Mesenchymal stem cell (in vitro differentiated cells and primary cell): ENCODE measurements at regions not wholly inside any gene's neighbourhood (a gene's known extent, or its start where the extent isn't known, plus 50 kb on each side); places are given as distances from the start of the nearest gene placed in this dataset.

Source experiments
- DNase-seq: peaks from one replicate; pipeline ENCODE4 v3.0.0-alpha.2; 2013
- H2AFZ ChIP-seq: one replicate; pipeline ENCODE4 v1.6.1; 2013; ENCODE audit warnings: low read depth, mild to moderate bottlenecking, control low read depth, inconsistent platforms, low read length, moderate library complexity
- H2AK5ac ChIP-seq: 2 replicates; pipeline ENCODE4 v1.6.1; 2013; ENCODE audit warnings: low read length, moderate library complexity, mild to moderate bottlenecking, inconsistent platforms; ENCODE audit not compliant: severe bottlenecking
- H2BK120ac ChIP-seq: one replicate; pipeline ENCODE4 v1.6.1; 2013; ENCODE audit warnings: low read depth, mild to moderate bottlenecking, inconsistent platforms, low read length, moderate library complexity
- H2BK12ac ChIP-seq, 2 experiments: one replicate each; pipeline ENCODE4 v1.6.1; 2013; ENCODE audit warnings: inconsistent platforms in 2 of 2, low read length in 2 of 2, mild to moderate bottlenecking in 2 of 2, moderate library complexity in 2 of 2, control low read depth in 1 of 2
- H2BK15ac ChIP-seq: one replicate; pipeline ENCODE4 v1.6.1; 2013; ENCODE audit warnings: mild to moderate bottlenecking, low read depth, inconsistent platforms; ENCODE audit not compliant: poor library complexity, severe bottlenecking
- H2BK5ac ChIP-seq: 2 replicates; pipeline ENCODE4 v1.6.1; 2013; ENCODE audit warnings: low read depth, mild to moderate bottlenecking, low read length, control low read depth, inconsistent platforms; ENCODE audit not compliant: poor library complexity, severe bottlenecking
- H3K14ac ChIP-seq, 2 experiments: one replicate each; pipeline ENCODE4 v1.6.1; 2013; ENCODE audit warnings: inconsistent platforms in 2 of 2, low read length in 2 of 2, control low read depth in 1 of 2, mild to moderate bottlenecking in 1 of 2, moderate library complexity in 1 of 2
- H3K18ac ChIP-seq, 2 experiments: one replicate each; pipeline ENCODE4 v1.6.1; 2013; ENCODE audit warnings: inconsistent platforms in 2 of 2, low read length in 2 of 2, control low read depth in 1 of 2, low read depth in 1 of 2, mild to moderate bottlenecking in 1 of 2
- H3K23ac ChIP-seq, 2 experiments: one replicate each; pipeline ENCODE4 v1.6.1; 2013; ENCODE audit warnings: inconsistent platforms in 2 of 2, low read length in 2 of 2, mild to moderate bottlenecking in 2 of 2, moderate library complexity in 2 of 2, control low read depth in 1 of 2
- H3K27ac ChIP-seq: 2 replicates; pipeline ENCODE4 v1.5.1; 2013; ENCODE audit warnings: mild to moderate bottlenecking, moderate library complexity, low read length, control low read depth, inconsistent platforms; ENCODE audit not compliant: poor library complexity, severe bottlenecking
- H3K27me3 ChIP-seq, 2 experiments: 2 replicates each; pipeline versions ENCODE4 v1.6.1 to v1.7.0; 2013; ENCODE audit warnings: low read length in 2 of 2, mild to moderate bottlenecking in 2 of 2, moderate library complexity in 2 of 2, control low read depth in 1 of 2, inconsistent platforms in 1 of 2; ENCODE audit not compliant: control insufficient read depth in 1 of 2, insufficient read depth in 1 of 2
- H3K36me3 ChIP-seq, 2 experiments: 2 replicates each; pipeline versions ENCODE4 v1.6.1 to v1.7.0; 2013; ENCODE audit warnings: low read length in 2 of 2, control low read depth in 1 of 2, inconsistent platforms in 1 of 2, low read depth in 1 of 2, mild to moderate bottlenecking in 1 of 2; ENCODE audit not compliant: insufficient read depth in 2 of 2, control insufficient read depth in 1 of 2
- H3K4ac ChIP-seq, 2 experiments: one replicate each; pipeline ENCODE4 v1.6.1; 2013; ENCODE audit warnings: inconsistent platforms in 2 of 2, low read length in 2 of 2, mild to moderate bottlenecking in 2 of 2, moderate library complexity in 2 of 2, control low read depth in 1 of 2, low read depth in 1 of 2
- H3K4me1 ChIP-seq: 2 replicates; pipeline ENCODE4 v1.6.1; 2013; ENCODE audit warnings: low read depth, low read length, control low read depth; ENCODE audit not compliant: control insufficient read depth, insufficient read depth
- H3K4me2 ChIP-seq: 2 replicates; pipeline ENCODE4 v1.6.1; 2013; ENCODE audit warnings: low read length, mild to moderate bottlenecking, inconsistent platforms; ENCODE audit not compliant: poor library complexity, severe bottlenecking
- H3K4me3 ChIP-seq, 2 experiments: 2 replicates each; pipeline versions ENCODE4 v1.5.1 to v1.7.0; 2013; ENCODE audit warnings: low read length in 2 of 2, mild to moderate bottlenecking in 2 of 2, control low read depth in 1 of 2, low read depth in 1 of 2; ENCODE audit not compliant: insufficient read depth in 1 of 2
- H3K79me1 ChIP-seq: replicated peaks from 2 replicates; pipeline ENCODE4 v1.6.1; 2013; ENCODE audit warnings: mild to moderate bottlenecking, control low read depth, low read length, inconsistent platforms; ENCODE audit not compliant: poor library complexity, severe bottlenecking
- H3K9ac ChIP-seq: 2 replicates; pipeline ENCODE4 v1.7.0; 2013; ENCODE audit warnings: mild to moderate bottlenecking, low read length, moderate library complexity
- H3K9me3 ChIP-seq: 2 replicates; pipeline ENCODE4 v1.7.0; 2013; ENCODE audit warnings: mild to moderate bottlenecking, low read length; ENCODE audit not compliant: control insufficient read depth
- H4K8ac ChIP-seq: one replicate; pipeline ENCODE4 v1.6.1; 2013; ENCODE audit warnings: inconsistent platforms, mild to moderate bottlenecking, low read length, moderate library complexity
- H4K91ac ChIP-seq: one replicate; pipeline ENCODE4 v1.6.1; 2013; ENCODE audit warnings: mild to moderate bottlenecking, low read length, inconsistent platforms
- WGBS: methylation state at CpG from one replicate; pipeline ENCODE4 v1.1.7; 2013; ENCODE audit warnings: mixed read lengths; 5-methylcytosine and 5-hydroxymethylcytosine counted together

DNA sequence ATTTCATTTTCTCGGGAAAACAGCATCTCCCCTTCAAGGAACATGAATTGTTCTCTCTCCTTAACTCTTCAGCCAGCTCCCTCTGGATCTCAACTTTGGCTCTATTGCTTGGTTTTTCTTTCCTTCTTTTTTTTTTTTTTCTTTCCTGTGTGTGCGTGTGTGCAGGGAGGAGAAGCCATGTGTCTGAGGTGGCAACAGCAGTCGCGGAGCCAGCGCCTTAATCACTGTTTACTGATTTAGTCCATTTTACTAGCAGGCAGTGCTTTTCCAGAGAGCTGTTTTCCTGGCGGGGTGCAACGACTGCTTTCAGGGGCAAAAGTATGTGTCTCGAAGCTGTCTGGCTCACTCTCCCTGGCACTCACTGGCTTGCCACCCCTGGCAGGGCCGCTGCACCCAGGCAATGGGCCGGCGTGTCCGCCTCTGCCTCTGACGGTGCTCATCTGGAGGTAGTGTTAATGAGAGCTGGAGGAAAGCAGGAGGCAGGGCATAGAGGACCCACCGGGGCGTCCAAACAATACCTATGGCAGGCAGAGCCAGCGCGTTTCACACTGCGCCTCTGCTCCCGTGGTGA is 835.4 kb upstream of the NR2F2 start:
- H2BK5ac ChIP-seq = no peak overlapping the region
- no peak overlapping the region for H3K18ac ChIP-seq
- H3K14ac ChIP-seq = no peak overlapping the region
- no peak overlapping the region for H3K27ac ChIP-seq
- H3K23ac ChIP-seq = no peak overlapping the region
- H2AK5ac ChIP-seq = no peak overlapping the region
- no peaks in the 10 kb centered on the region for H3K79me1 ChIP-seq
- peak overlapping the region; percentile 1 for H3K9ac ChIP-seq
- no peak overlapping the region for H2AFZ ChIP-seq
- no peak overlapping the region for H2BK120ac ChIP-seq
- 86% methylated on average over 18 of the region's 19 CpGs for WGBS
- peaks cover 3% of the 10 kb centered on the region for H3K4me1 ChIP-seq
- H2BK12ac ChIP-seq = no peak overlapping the region
- no peaks in the 10 kb centered on the region for H3K36me3 ChIP-seq
- no peak overlapping the region for H2BK15ac ChIP-seq
- H3K4me3 ChIP-seq = no peak overlapping the region
- H3K27me3 ChIP-seq = no peaks in the 10 kb centered on the region
- no peak overlapping the region for H3K4me2 ChIP-seq
- DNase-seq = no peak
- no peak overlapping the region for H4K91ac ChIP-seq
- H3K9me3 ChIP-seq = no peaks in the 10 kb centered on the region
- no peak overlapping the region for H4K8ac ChIP-seq
- no peak overlapping the region for H3K4ac ChIP-seq

DNA sequence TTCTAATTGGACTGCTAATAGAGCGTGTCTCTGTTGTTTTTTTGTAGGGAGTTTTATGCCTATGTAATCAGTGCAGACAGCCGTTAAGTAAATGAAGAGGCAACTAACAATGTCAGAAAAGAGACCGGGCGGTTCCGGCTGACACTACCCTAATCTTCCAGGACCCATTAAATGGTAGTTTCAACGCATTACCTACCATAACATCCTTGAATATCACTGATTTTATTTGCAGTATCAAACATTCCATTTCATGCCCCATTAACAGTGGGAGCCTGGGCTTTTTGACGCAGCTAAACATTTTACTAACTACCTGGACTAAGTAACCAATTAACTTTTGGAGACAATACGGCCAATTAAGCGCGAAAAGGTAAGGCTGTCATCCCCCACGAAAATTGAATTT is 832.9 kb upstream of the NR2F2 start:
- Histone ChIP-seq H4K8ac (no peak overlapping the region), H2BK15ac (peak overlapping the region; percentile 13), H3K4me1 (no peaks in the 10 kb centered on the region)

DNA sequence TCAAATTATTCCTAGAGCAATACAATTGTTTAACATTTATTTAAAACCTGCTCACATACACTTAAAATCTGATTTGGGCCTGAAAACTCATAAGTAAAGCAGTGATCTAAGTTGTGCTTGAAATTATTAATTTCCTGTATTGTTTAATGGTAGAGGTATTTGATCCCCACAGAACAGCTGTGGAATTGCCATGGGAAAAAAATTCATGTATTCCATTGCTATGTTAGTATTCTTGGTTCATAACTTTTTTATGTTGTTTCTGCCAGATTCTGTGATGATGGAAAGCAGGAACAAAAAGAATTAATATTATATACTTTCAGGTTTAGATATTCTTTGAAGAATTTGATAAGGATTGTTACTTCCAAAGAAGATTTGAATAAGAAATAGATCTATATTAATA is 831.5 kb upstream of the NR2F2 start:
- Histone ChIP-seq H2BK120ac (no peak overlapping the region), H4K91ac (no peak overlapping the region), H3K36me3 (no peaks in the 10 kb centered on the region), H3K4me3 (no peak overlapping the region), H3K18ac (no peak overlapping the region), H3K9me3 (no peaks in the 10 kb centered on the region), H3K4me2 (no peak overlapping the region), H3K23ac (no peak overlapping the region), H3K4ac (no peak overlapping the region), H2BK5ac (no peak overlapping the region), H2BK12ac (no peak overlapping the region), H3K79me1 (no peaks in the 10 kb centered on the region), H3K27ac (no peak overlapping the region), H2AFZ (no peak overlapping the region), H3K4me1 (no peaks in the 10 kb centered on the region), H2AK5ac (no peak overlapping the region), H2BK15ac (no peak overlapping the region), H4K8ac (no peak overlapping the region), H3K14ac (no peak overlapping the region), H3K9ac (no peak overlapping the region), H3K27me3 (no peaks in the 10 kb centered on the region)
- no peak for DNase-seq

More for the DNA sequence above, 832.9 kb upstream of the NR2F2 start:
- no peak overlapping the region for H2BK5ac ChIP-seq
- no peak for DNase-seq
- no peaks in the 10 kb centered on the region for H3K36me3 ChIP-seq
- H3K79me1 ChIP-seq = no peaks in the 10 kb centered on the region
- no peak overlapping the region for H2BK120ac ChIP-seq
- no peaks in the 10 kb centered on the region for H3K9me3 ChIP-seq
- H3K23ac ChIP-seq = no peak overlapping the region
- no peak overlapping the region for H3K14ac ChIP-seq
- H3K4ac ChIP-seq = no peak overlapping the region
- H4K91ac ChIP-seq = no peak overlapping the region
- no peak overlapping the region for H3K9ac ChIP-seq
- H3K4me2 ChIP-seq = no peak overlapping the region
- no peak overlapping the region for H3K27ac ChIP-seq
- no peak overlapping the region for H3K18ac ChIP-seq
- no peak overlapping the region for H2AK5ac ChIP-seq
- no peak overlapping the region for H3K4me3 ChIP-seq
- no peak overlapping the region for H2AFZ ChIP-seq
- no peaks in the 10 kb centered on the region for H3K27me3 ChIP-seq
- H2BK12ac ChIP-seq = no peak overlapping the region
- 89% methylated on average over 11 of the region's 11 CpGs for WGBS

DNA sequence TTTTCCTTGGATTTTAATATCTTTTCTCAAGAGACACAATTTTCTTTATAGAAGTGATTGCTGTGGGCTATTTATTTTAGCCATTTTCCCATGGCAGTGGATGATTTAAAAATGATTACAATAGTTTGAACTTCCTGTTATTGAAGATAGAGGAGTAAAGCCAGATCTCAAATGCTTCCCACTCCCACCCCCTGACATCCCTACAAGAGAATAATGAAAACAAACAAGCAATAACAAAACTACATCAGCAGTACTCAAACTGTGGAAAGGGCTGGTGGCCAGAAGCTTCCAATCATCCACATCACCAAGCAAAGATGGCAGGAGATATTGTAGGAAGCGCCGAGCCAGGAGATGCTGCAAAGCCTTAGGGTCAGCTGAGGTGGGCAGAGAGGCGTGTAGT is 831.1 kb upstream of the NR2F2 start:
- H3K4ac ChIP-seq = no peak overlapping the region
- 96% methylated on average over 3 of the region's 3 CpGs for WGBS

More for the DNA sequence above, 831.1 kb upstream of the NR2F2 start:
- Histone ChIP-seq H3K14ac (no peak overlapping the region), H3K4me1 (no peaks in the 10 kb centered on the region), H4K91ac (peak overlapping the region; percentile 54), H2AFZ (no peak overlapping the region), H2BK120ac (no peak overlapping the region), H3K9me3 (no peaks in the 10 kb centered on the region), H4K8ac (peak overlapping the region; percentile 61), H3K27me3 (no peaks in the 10 kb centered on the region), H3K9ac (no peak overlapping the region), H3K4me3 (no peak overlapping the region), H2BK15ac (no peak overlapping the region), H3K23ac (no peak overlapping the region), H2BK5ac (no peak overlapping the region), H3K27ac (no peak overlapping the region), H2AK5ac (no peak overlapping the region), H3K79me1 (no peaks in the 10 kb centered on the region), H2BK12ac (no peak overlapping the region), H3K4me2 (no peak overlapping the region), H3K36me3 (no peaks in the 10 kb centered on the region), H3K18ac (no peak overlapping the region)
- no peak for DNase-seq
